ENCODE measurements at regions not wholly inside any gene's neighbourhood (a gene's known extent, or its start where the extent isn't known, plus 50 kb on each side); places are given as distances from the start of the nearest gene placed in this dataset.

DNA sequence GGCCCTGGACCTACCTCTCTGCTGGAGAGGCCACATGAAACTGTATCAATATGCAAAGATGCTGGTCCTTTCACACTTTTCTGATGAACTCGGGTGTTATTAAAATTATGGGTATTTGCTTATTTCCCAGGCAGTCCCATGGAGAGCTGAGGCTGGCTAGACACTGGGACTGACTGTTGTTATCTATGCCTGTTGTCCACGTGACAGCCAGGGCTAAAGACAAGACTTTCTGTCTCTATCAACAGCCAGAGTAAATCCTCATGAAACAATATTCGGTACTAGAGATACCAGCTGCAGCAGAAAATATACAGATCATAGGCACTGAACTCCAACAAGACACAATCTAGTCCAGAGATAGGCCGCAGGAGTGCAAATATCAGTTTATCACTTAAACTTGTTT is 236.4 kb downstream of the FOXA2 start:
- Histone ChIP-seq H2AFZ (ENCODE audit: low read length) (no peak overlapping the region), H2BK20ac (ENCODE audit: low read length) (no peak overlapping the region), H3K9ac (replicated peaks in 1 of 4; ENCODE audit: extremely low read depth in 1 of 4, low read depth in 3 of 4, low read length in 3 of 4) (no peak overlapping the region), H3K9me3 (ENCODE audit: insufficient read depth in 2 of 2, low read depth in 1 of 2, low read length in 1 of 2) (no peaks in the 10 kb centered on the region), H3K79me2 (ENCODE audit: control insufficient read depth in 1 of 2, insufficient read depth in 2 of 2, low read length in 2 of 2) (no peaks in the 10 kb centered on the region), H2BK120ac (replicated peaks; ENCODE audit: low read depth, low read length) (no peak overlapping the region), H3K36me3 (ENCODE audit: control insufficient read depth in 2 of 4, insufficient read depth in 4 of 4, low read length in 3 of 4) (no peaks in the 10 kb centered on the region), H2BK12ac (ENCODE audit: low read depth, low read length) (no peak overlapping the region), H3K27ac (ENCODE audit: low read depth, low read length) (no peak overlapping the region), H4K91ac (replicated peaks; ENCODE audit: insufficient read length, low read length) (no peak overlapping the region), H3K27me3 (replicated peaks in 1 of 4; ENCODE audit: control insufficient read depth in 3 of 4, extremely low read depth in 1 of 4, insufficient read depth in 3 of 4, low read length in 3 of 4) (no peaks in the 10 kb centered on the region; a peak in 2 of 7 replicates), H3K14ac (ENCODE audit: insufficient read length) (no peak overlapping the region), H3K56ac (replicated peaks; ENCODE audit: insufficient read length, low read depth, low read length) (no peak overlapping the region), H4K20me1 (replicated peaks in 1 of 2; ENCODE audit: control insufficient read depth in 1 of 2, insufficient read depth in 2 of 2, low read length in 2 of 2) (no peaks in the 10 kb centered on the region), H3K4me1 (replicated peaks in 1 of 4; ENCODE audit: control insufficient read depth in 3 of 4, insufficient read depth in 4 of 4, low read length in 3 of 4) (no peaks in the 10 kb centered on the region), H3K4ac (replicated peaks; ENCODE audit: insufficient read length, low read depth, low read length) (no peak overlapping the region), H3K18ac (ENCODE audit: extremely low read depth, low read length) (no peak overlapping the region), H4K5ac (ENCODE audit: insufficient read length, low read depth, low read length) (no peak overlapping the region), H3K4me3 (ENCODE audit: extremely low read depth in 1 of 4, insufficient read depth in 2 of 4, low read depth in 3 of 4, low read length in 4 of 4) (no peak overlapping the region), H3K79me1 (ENCODE audit: low read depth, low read length) (no peaks in the 10 kb centered on the region), H2BK15ac (ENCODE audit: low read length) (no peak overlapping the region), H2BK5ac (ENCODE audit: low read depth, low read length) (no peak overlapping the region), H3K23ac (ENCODE audit: insufficient read length) (no peak overlapping the region), H3K23me2 (ENCODE audit: low read depth, low read length) (no peaks in the 10 kb centered on the region), H2AK5ac (ENCODE audit: low read depth, low read length) (no peak overlapping the region), H3K4me2 (ENCODE audit: insufficient read depth in 1 of 2, low read depth in 2 of 2, low read length in 2 of 2) (no peak overlapping the region), H4K8ac (ENCODE audit: extremely low read depth, insufficient read depth, low read length) (no peak overlapping the region)
- ChIA-PET POLR2A (ENCODE audit: partially characterized antibody) (no interaction called here), CTCF (ENCODE audit: partially characterized antibody) (interaction anchor here (0.8 to 8.5 kb wide), 4 partner anchors 8 to 337 kb away, joined by 3 to 54 read pairs (median 4); no protein-coding TSS in a partner anchor)
- FAIRE-seq = no peak
- DNase-seq (ENCODE audit: low read depth in 1 of 2, low spot score in 2 of 2) = no peak
- 85% methylated on average over 4 of the region's 4 CpGs; no CpG with 5 or more reads in 1 of the 2 experiments for WGBS, 2 experiments (ENCODE audit: extremely low coverage in 1 of 2, insufficient coverage in 1 of 2, insufficient read length in 1 of 2, insufficient replicate concordance in 2 of 2, low coverage in 1 of 2, low lambda C conversion rate in 2 of 2, missing lambda C conversion rate in 1 of 2)
- TF ChIP-seq YY1 (IDR thresholded peaks at IDR 0.05; ENCODE audit: low read depth, low read length) (no peak), RBBP5 (IDR thresholded peaks at IDR 0.05; ENCODE audit: borderline replicate concordance, low read depth, low read length) (no peak), CHD2 (IDR thresholded peaks at IDR 0.05; ENCODE audit: low read length) (no peak), BACH1 (IDR thresholded peaks at IDR 0.05; ENCODE audit: low read length) (no peak), TEAD4 (IDR thresholded peaks at IDR 0.05; ENCODE audit: low read depth, low read length) (no peak), USF2 (IDR thresholded peaks at IDR 0.05; ENCODE audit: low read length) (no peak), RAD21 (IDR thresholded peaks at IDR 0.05 in 1 of 2, conservative IDR thresholded peaks at IDR 0.05 in 1 of 2; ENCODE audit: low read depth in 2 of 2, low read length in 2 of 2) (no peak), SIRT6 (IDR thresholded peaks at IDR 0.05; ENCODE audit: low read length) (no peak)

Measured in H1 (cell line).